SJCRH30 (cell line): ENCODE measurements at regions not wholly inside any gene's neighbourhood (a gene's known extent, or its start where the extent isn't known, plus 50 kb on each side); places are given as distances from the start of the nearest gene placed in this dataset.
"Not testable (repeated sequence)": the region's sequence is repeated elsewhere in the genome, so short reads cannot be mapped to it uniquely, and the experiment has no call there.

Experiments
- DNase-seq, 2 experiments: peaks; one replicate each; pipeline ENCODE4 v3.0.0-alpha.2; 2015 to 2020
- H3K27ac ChIP-seq: fragments of 250-450 bp; sonication (Bioruptor Pico); 2 replicates; pipeline ENCODE4 v1.5.1; 2020; ENCODE audit warnings: mild to moderate bottlenecking, moderate library complexity
- H3K27me3 ChIP-seq: fragments of 250-450 bp; sonication (Bioruptor Pico); 2 replicates; pipeline ENCODE4 v1.5.1; 2020; ENCODE audit warnings: mild to moderate bottlenecking, moderate library complexity
- H3K36me3 ChIP-seq: fragments of 250-450 bp; sonication (Bioruptor Pico); 2 replicates; pipeline ENCODE4 v1.5.1; 2020; ENCODE audit warnings: mild to moderate bottlenecking, moderate library complexity
- H3K4me1 ChIP-seq: fragments of 250-450 bp; sonication (Bioruptor Pico); 2 replicates; pipeline ENCODE4 v1.5.1; 2020; ENCODE audit warnings: mild to moderate bottlenecking, moderate library complexity
- H3K4me3 ChIP-seq: fragments of 250-450 bp; sonication (Bioruptor Pico); 2 replicates; pipeline ENCODE4 v1.5.1; 2020; ENCODE audit warnings: mild to moderate bottlenecking, moderate library complexity
- H3K9me3 ChIP-seq: fragments of 250-450 bp; sonication (Bioruptor Pico); replicated peaks from 2 replicates; pipeline ENCODE4 v1.5.1; 2020; ENCODE audit warnings: mild to moderate bottlenecking, moderate library complexity

GRCh38 chr9:71271602-71272001 is 150.2 kb upstream of the TRPM3 start:
- Histone ChIP-seq H3K9me3 (no peaks in the 10 kb centered on the region; the same call in 1 of the 2 replicates), H3K27ac (no peak overlapping the region), H3K36me3 (no peaks in the 10 kb centered on the region), H3K4me3 (no peak overlapping the region), H3K4me1 (no peaks in the 10 kb centered on the region), H3K27me3 (peaks cover 7% of the 10 kb centered on the region)
- DNase-seq = no peak

GRCh38 chr9:71270554-71270953 is 149.1 kb upstream of the TRPM3 start:
- H3K27ac ChIP-seq = no peak overlapping the region
- no peak for DNase-seq

GRCh38 chr9:71269859-71270258 is 148.4 kb upstream of the TRPM3 start:
- Histone ChIP-seq H3K9me3 (no peaks in the 10 kb centered on the region), H3K27ac (no peak overlapping the region)

More at GRCh38 chr9:71270554-71270953, 149.1 kb upstream of the TRPM3 start:
- Histone ChIP-seq H3K36me3 (no peaks in the 10 kb centered on the region), H3K4me1 (no peaks in the 10 kb centered on the region), H3K9me3 (no peaks in the 10 kb centered on the region; the same call in 1 of the 2 replicates), H3K4me3 (no peak overlapping the region), H3K27me3 (peaks cover 7% of the 10 kb centered on the region)

GRCh38 chr9:71268871-71269635 is 147.6 kb upstream of the TRPM3 start:
- no peaks in the 10 kb centered on the region for H3K9me3 ChIP-seq
- peaks cover 7% of the 10 kb centered on the region for H3K27me3 ChIP-seq
- H3K4me3 ChIP-seq = no peak overlapping the region
- no peaks in the 10 kb centered on the region for H3K4me1 ChIP-seq
- H3K36me3 ChIP-seq = no peaks in the 10 kb centered on the region
- no peak for DNase-seq
- no peak overlapping the region for H3K27ac ChIP-seq

More at GRCh38 chr9:71269859-71270258, 148.4 kb upstream of the TRPM3 start:
- H3K4me1 ChIP-seq = no peaks in the 10 kb centered on the region
- no peaks in the 10 kb centered on the region for H3K36me3 ChIP-seq
- H3K4me3 ChIP-seq = no peak overlapping the region
- peaks cover 7% of the 10 kb centered on the region for H3K27me3 ChIP-seq
- DNase-seq = no peak

- no peak for DNase-seq
- Histone ChIP-seq H3K9me3 (no peaks in the 10 kb centered on the region), H3K36me3 (no peaks in the 10 kb centered on the region), H3K27ac (no peak overlapping the region), H3K4me3 (no peak overlapping the region), H3K27me3 (no peaks in the 10 kb centered on the region), H3K4me1 (no peaks in the 10 kb centered on the region)
Measured at GRCh38 chr9:71263451-71263850, 142.0 kb upstream of the TRPM3 start.

GRCh38 chr9:71260419-71260818 is 139.0 kb upstream of the TRPM3 start:
- not testable (repeated sequence) for H3K4me3 ChIP-seq, H3K9me3 ChIP-seq, H3K27me3 ChIP-seq, H3K27ac ChIP-seq, DNase-seq, H3K36me3 ChIP-seq, H3K4me1 ChIP-seq

GRCh38 chr9:71254592-71255277 is 133.3 kb upstream of the TRPM3 start:
- Histone ChIP-seq H3K9me3 (no peaks in the 10 kb centered on the region), H3K27me3 (no peaks in the 10 kb centered on the region), H3K4me1 (no peaks in the 10 kb centered on the region), H3K36me3 (no peaks in the 10 kb centered on the region), H3K27ac (no peak overlapping the region), H3K4me3 (no peak overlapping the region)
- DNase-seq = no peak

- Histone ChIP-seq H3K27ac (no peak overlapping the region), H3K9me3 (no peaks in the 10 kb centered on the region), H3K4me3 (no peak overlapping the region), H3K4me1 (no peaks in the 10 kb centered on the region), H3K36me3 (no peaks in the 10 kb centered on the region), H3K27me3 (no peaks in the 10 kb centered on the region)
- DNase-seq = no peak
Measured at GRCh38 chr9:71253011-71253410, 131.6 kb upstream of the TRPM3 start.

- Histone ChIP-seq H3K27me3 (no peaks in the 10 kb centered on the region), H3K27ac (no peak overlapping the region), H3K9me3 (no peaks in the 10 kb centered on the region)
Measured at GRCh38 chr9:71250581-71250980, 129.2 kb upstream of the TRPM3 start.

GRCh38 chr9:71249729-71250317 is 128.4 kb upstream of the TRPM3 start:
- no peak overlapping the region for H3K4me3 ChIP-seq
- H3K27me3 ChIP-seq = no peaks in the 10 kb centered on the region
- no peaks in the 10 kb centered on the region for H3K9me3 ChIP-seq
- no peaks in the 10 kb centered on the region for H3K36me3 ChIP-seq
- H3K4me1 ChIP-seq = no peaks in the 10 kb centered on the region
- DNase-seq = peak; percentile 6 to 67
- H3K27ac ChIP-seq = no peak overlapping the region

More at GRCh38 chr9:71250581-71250980, 129.2 kb upstream of the TRPM3 start:
- Histone ChIP-seq H3K4me1 (no peaks in the 10 kb centered on the region), H3K36me3 (no peaks in the 10 kb centered on the region), H3K4me3 (no peak overlapping the region)
- no peak for DNase-seq

GRCh38 chr9:71245651-71246050 is 124.2 kb upstream of the TRPM3 start:
- Histone ChIP-seq H3K27ac (no peak overlapping the region), H3K36me3 (no peaks in the 10 kb centered on the region), H3K4me1 (no peaks in the 10 kb centered on the region), H3K9me3 (no peaks in the 10 kb centered on the region), H3K27me3 (peaks cover 4% of the 10 kb centered on the region; the same call in 1 of the 2 replicates), H3K4me3 (no peak overlapping the region)
- DNase-seq = no peak

- no peak for DNase-seq
- Histone ChIP-seq H3K9me3 (no peaks in the 10 kb centered on the region), H3K27me3 (peaks cover 6% of the 10 kb centered on the region), H3K36me3 (no peaks in the 10 kb centered on the region), H3K27ac (no peak overlapping the region), H3K4me1 (no peaks in the 10 kb centered on the region), H3K4me3 (no peak overlapping the region)
Measured at GRCh38 chr9:71243951-71244350, 122.5 kb upstream of the TRPM3 start.

- no peak for DNase-seq
- Histone ChIP-seq H3K27me3 (peaks cover 6% of the 10 kb centered on the region), H3K9me3 (no peaks in the 10 kb centered on the region), H3K4me1 (no peaks in the 10 kb centered on the region), H3K36me3 (no peaks in the 10 kb centered on the region), H3K4me3 (no peak overlapping the region), H3K27ac (no peak overlapping the region)
Measured at GRCh38 chr9:71242081-71242480, 120.7 kb upstream of the TRPM3 start.

- no peak overlapping the region for H3K27ac ChIP-seq
- H3K27me3 ChIP-seq = peaks cover 6% of the 10 kb centered on the region
- no peak for DNase-seq
- no peaks in the 10 kb centered on the region for H3K9me3 ChIP-seq
- H3K4me1 ChIP-seq = no peaks in the 10 kb centered on the region
- H3K36me3 ChIP-seq = no peaks in the 10 kb centered on the region
- H3K4me3 ChIP-seq = no peak overlapping the region
Measured at GRCh38 chr9:71237051-71237450, 115.6 kb upstream of the TRPM3 start.

GRCh38 chr9:71233646-71234045 is 112.2 kb upstream of the TRPM3 start:
- no peak overlapping the region for H3K27ac ChIP-seq
- DNase-seq = no peak

More at GRCh38 chr9:71233646-71234045, 112.2 kb upstream of the TRPM3 start:
- no peaks in the 10 kb centered on the region for H3K36me3 ChIP-seq
- no peaks in the 10 kb centered on the region for H3K9me3 ChIP-seq
- H3K4me1 ChIP-seq = no peaks in the 10 kb centered on the region
- no peak overlapping the region for H3K4me3 ChIP-seq
- H3K27me3 ChIP-seq = no peaks in the 10 kb centered on the region
